Neural cell (in vitro differentiated cells): ENCODE measurements at regions not wholly inside any gene's neighbourhood (a gene's known extent, or its start where the extent isn't known, plus 50 kb on each side); places are given as distances from the start of the nearest gene placed in this dataset.

Source experiments
- CTCF ChIP-seq: fragments of 450-650 bp; IDR thresholded peaks from 2 replicates; pipeline ENCODE4 v1.5.1; 2014; ENCODE audit warnings: antibody characterized with exemption, mild to moderate bottlenecking, moderate library complexity; ENCODE audit not compliant: poor library complexity, severe bottlenecking
- EP300 ChIP-seq: fragments of 450-650 bp; conservative IDR thresholded peaks from 2 replicates; pipeline ENCODE4 v1.6.1; 2014; ENCODE audit warnings: antibody characterized with exemption, mild to moderate bottlenecking, moderate library complexity; ENCODE audit not compliant: poor library complexity, severe bottlenecking
- EZH2 ChIP-seq: fragments of 200-600, 300-800 bp; shearing (Covaris generic), sonication (generic); IDR thresholded peaks from 2 replicates; pipeline ENCODE4 v1.6.1; 2014; ENCODE audit warnings: antibody characterized with exemption, low read length, borderline replicate concordance, mild to moderate bottlenecking; ENCODE audit not compliant: insufficient read depth, poor library complexity, severe bottlenecking
- MXI1 ChIP-seq: fragments of 450-650 bp; conservative IDR thresholded peaks from 2 replicates; pipeline ENCODE4 v1.6.1; 2014; ENCODE audit warnings: antibody characterized with exemption, mild to moderate bottlenecking; ENCODE audit not compliant: poor library complexity, severe bottlenecking
- POLR2AphosphoS5 ChIP-seq: IDR thresholded peaks from 2 replicates; pipeline ENCODE4 v1.6.1; 2012
- RAD21 ChIP-seq: fragments of 450-650 bp; conservative IDR thresholded peaks from 2 replicates; pipeline ENCODE4 v1.6.1; 2014; ENCODE audit warnings: antibody characterized with exemption, mild to moderate bottlenecking, moderate library complexity
- SMC3 ChIP-seq: fragments of 450-650 bp; conservative IDR thresholded peaks from 2 replicates; pipeline ENCODE4 v1.6.1; 2014; ENCODE audit warnings: antibody characterized with exemption, mild to moderate bottlenecking, moderate library complexity; ENCODE audit not compliant: poor library complexity
- TF ChIP-seq, protein P1 (sequence below): IDR thresholded peaks from 2 replicates; pipeline ENCODE4 v1.6.1; 2012; ENCODE audit warnings: borderline replicate concordance

GRCh38 chr21:16194095-16194787, 464.5 kb downstream of the USP25 start:
- peak; percentile 9 for TF ChIP-seq CTCF
- TF ChIP-seq EP300, result no peak
- no peak for TF ChIP-seq RAD21
- TF ChIP-seq MXI1, result no peak
- TF ChIP-seq, protein P1, sequence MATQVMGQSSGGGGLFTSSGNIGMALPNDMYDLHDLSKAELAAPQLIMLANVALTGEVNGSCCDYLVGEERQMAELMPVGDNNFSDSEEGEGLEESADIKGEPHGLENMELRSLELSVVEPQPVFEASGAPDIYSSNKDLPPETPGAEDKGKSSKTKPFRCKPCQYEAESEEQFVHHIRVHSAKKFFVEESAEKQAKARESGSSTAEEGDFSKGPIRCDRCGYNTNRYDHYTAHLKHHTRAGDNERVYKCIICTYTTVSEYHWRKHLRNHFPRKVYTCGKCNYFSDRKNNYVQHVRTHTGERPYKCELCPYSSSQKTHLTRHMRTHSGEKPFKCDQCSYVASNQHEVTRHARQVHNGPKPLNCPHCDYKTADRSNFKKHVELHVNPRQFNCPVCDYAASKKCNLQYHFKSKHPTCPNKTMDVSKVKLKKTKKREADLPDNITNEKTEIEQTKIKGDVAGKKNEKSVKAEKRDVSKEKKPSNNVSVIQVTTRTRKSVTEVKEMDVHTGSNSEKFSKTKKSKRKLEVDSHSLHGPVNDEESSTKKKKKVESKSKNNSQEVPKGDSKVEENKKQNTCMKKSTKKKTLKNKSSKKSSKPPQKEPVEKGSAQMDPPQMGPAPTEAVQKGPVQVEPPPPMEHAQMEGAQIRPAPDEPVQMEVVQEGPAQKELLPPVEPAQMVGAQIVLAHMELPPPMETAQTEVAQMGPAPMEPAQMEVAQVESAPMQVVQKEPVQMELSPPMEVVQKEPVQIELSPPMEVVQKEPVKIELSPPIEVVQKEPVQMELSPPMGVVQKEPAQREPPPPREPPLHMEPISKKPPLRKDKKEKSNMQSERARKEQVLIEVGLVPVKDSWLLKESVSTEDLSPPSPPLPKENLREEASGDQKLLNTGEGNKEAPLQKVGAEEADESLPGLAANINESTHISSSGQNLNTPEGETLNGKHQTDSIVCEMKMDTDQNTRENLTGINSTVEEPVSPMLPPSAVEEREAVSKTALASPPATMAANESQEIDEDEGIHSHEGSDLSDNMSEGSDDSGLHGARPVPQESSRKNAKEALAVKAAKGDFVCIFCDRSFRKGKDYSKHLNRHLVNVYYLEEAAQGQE, result no peak
- no peak for TF ChIP-seq POLR2AphosphoS5
- TF ChIP-seq SMC3, result no peak
- TF ChIP-seq EZH2, result no peak
